SK-N-SH treated with all-trans-retinoic acid at 6 μM for 48 hours (cell line): ENCODE measurements at regions not wholly inside any gene's neighbourhood (a gene's known extent, or its start where the extent isn't known, plus 50 kb on each side); places are given as distances from the start of the nearest gene placed in this dataset.

Experiments
- ATAC-seq: fragments of 200-7000 bp; cut with Tn5 transposase; 3 replicates; pipeline ENCODE4 v1.9.1; 2020; ENCODE audit warnings: mild to moderate bottlenecking, moderate library complexity
- BACH2 ChIP-seq: fragments of 250-450 bp; sonication (Bioruptor Pico); IDR thresholded peaks from 2 replicates; pipeline ENCODE4 v1.9.0; 2021; ENCODE audit warnings: mild to moderate bottlenecking, borderline replicate concordance
- CSDC2 ChIP-seq: fragments of 250-450 bp; sonication (Bioruptor Pico); IDR thresholded peaks from 2 replicates; pipeline ENCODE4 v1.5.0; 2020; ENCODE audit warnings: mild to moderate bottlenecking, moderate library complexity
- ESRRG ChIP-seq: fragments of 250-450 bp; sonication (Bioruptor Pico); IDR thresholded peaks from 2 replicates; pipeline ENCODE4 v1.6.1; 2021; ENCODE audit warnings: mild to moderate bottlenecking
- GLIS3 ChIP-seq: fragments of 250-450 bp; sonication (Bioruptor Pico); IDR thresholded peaks from 2 replicates; pipeline ENCODE4 v1.5.0; 2020; ENCODE audit warnings: mild to moderate bottlenecking, moderate library complexity
- ISL1 ChIP-seq: fragments of 250-450 bp; sonication (Bioruptor Pico); IDR thresholded peaks from 2 replicates; pipeline ENCODE4 v2.1.2; 2022; ENCODE audit warnings: mild to moderate bottlenecking, moderate library complexity
- POU6F1 ChIP-seq: fragments of 250-450 bp; sonication (Bioruptor Pico); IDR thresholded peaks from 2 replicates; pipeline ENCODE4 v1.8.0; 2021; ENCODE audit warnings: low read depth, mild to moderate bottlenecking, moderate library complexity, borderline replicate concordance
- PPARA ChIP-seq: fragments of 250-450 bp; sonication (Bioruptor Pico); IDR thresholded peaks from 2 replicates; pipeline ENCODE4 v1.5.0; 2020; ENCODE audit warnings: mild to moderate bottlenecking, borderline replicate concordance
- SNAI2 ChIP-seq: fragments of 250-450 bp; sonication (Bioruptor Pico); IDR thresholded peaks from 2 replicates; pipeline ENCODE4 v1.5.0; 2020; ENCODE audit warnings: mild to moderate bottlenecking, moderate library complexity
- TCF4 ChIP-seq: fragments of 250-450 bp; sonication (Bioruptor Pico); IDR thresholded peaks from 2 replicates; pipeline ENCODE4 v1.8.0; 2021; ENCODE audit warnings: mild to moderate bottlenecking, moderate library complexity, borderline replicate concordance
- TOX ChIP-seq: fragments of 250-450 bp; sonication (Bioruptor Pico); IDR thresholded peaks from 2 replicates; pipeline ENCODE4 v1.8.0; 2021; ENCODE audit warnings: mild to moderate bottlenecking, moderate library complexity, borderline replicate concordance
- ZC3H10 ChIP-seq: fragments of 250-450 bp; sonication (Bioruptor Pico); IDR thresholded peaks from 2 replicates; pipeline ENCODE4 v1.5.1; 2021; ENCODE audit warnings: mild to moderate bottlenecking, moderate library complexity
- ZFP3 ChIP-seq: fragments of 250-450 bp; sonication (Bioruptor Pico); IDR thresholded peaks from 2 replicates; pipeline ENCODE4 v1.5.0; 2020; ENCODE audit warnings: mild to moderate bottlenecking, moderate library complexity
- ZFP30 ChIP-seq: fragments of 450-650 bp; formaldehyde crosslinking; IDR thresholded peaks from 2 replicates; pipeline ENCODE4 v1.5.0; 2022; ENCODE audit warnings: mild to moderate bottlenecking, moderate library complexity
- ZNF565 ChIP-seq: fragments of 450-650 bp; formaldehyde crosslinking; conservative IDR thresholded peaks from 2 replicates; pipeline ENCODE4 v1.5.0; 2020; ENCODE audit warnings: low read depth, mild to moderate bottlenecking, moderate library complexity
- ZNF70 ChIP-seq: fragments of 450-650 bp; formaldehyde crosslinking; IDR thresholded peaks from 2 replicates; pipeline ENCODE4 v1.5.0; 2020; ENCODE audit warnings: mild to moderate bottlenecking, moderate library complexity
- ZNF8 ChIP-seq: fragments of 450-650 bp; formaldehyde crosslinking; IDR thresholded peaks from 2 replicates; pipeline ENCODE4 v1.5.0; 2020; ENCODE audit warnings: mild to moderate bottlenecking, moderate library complexity
- TF ChIP-seq, protein P1 (sequence below): fragments of 250-450 bp; sonication (Bioruptor Pico); IDR thresholded peaks from 2 replicates; pipeline ENCODE4 v1.5.0; 2020; ENCODE audit warnings: mild to moderate bottlenecking, moderate library complexity
- TF ChIP-seq, protein P2 (sequence below): fragments of 250-450 bp; sonication (Bioruptor Pico); IDR thresholded peaks from 2 replicates; pipeline ENCODE4 v1.8.0; 2020; ENCODE audit warnings: mild to moderate bottlenecking, moderate library complexity, borderline replicate concordance
- TF ChIP-seq, protein P3 (sequence below): fragments of 250-450 bp; sonication (Bioruptor Pico); IDR thresholded peaks from 2 replicates; pipeline ENCODE4 v1.5.1; 2021; ENCODE audit warnings: mild to moderate bottlenecking, moderate library complexity
- TF ChIP-seq, protein P4 (sequence below): fragments of 250-450 bp; sonication (Bioruptor Pico); IDR thresholded peaks from 2 replicates; pipeline ENCODE4 v1.5.1; 2020; ENCODE audit warnings: low read depth, mild to moderate bottlenecking, moderate library complexity

- no peak for ATAC-seq
Measured at GRCh38 chr19:28949027-28949426, 263.9 kb downstream of the UQCRFS1 start.

GRCh38 chr19:28948566-28948965 lies 264.4 kb downstream of the UQCRFS1 start:
- ATAC-seq = no peak
- TF ChIP-seq TCF4 (CRISPR knock-in tag) (no peak), SNAI2 (no peak), PPARA (CRISPR knock-in tag) (no peak), POU6F1 (no peak), CSDC2 (no peak), ISL1 (CRISPR knock-in tag) (no peak), BACH2 (CRISPR knock-in tag) (no peak), ZNF8 (CRISPR knock-in tag) (no peak), ESRRG (CRISPR knock-in tag) (no peak), GLIS3 (no peak), ZNF70 (CRISPR knock-in tag) (no peak), TOX (CRISPR knock-in tag) (no peak)
- TF ChIP-seq, protein P1, sequence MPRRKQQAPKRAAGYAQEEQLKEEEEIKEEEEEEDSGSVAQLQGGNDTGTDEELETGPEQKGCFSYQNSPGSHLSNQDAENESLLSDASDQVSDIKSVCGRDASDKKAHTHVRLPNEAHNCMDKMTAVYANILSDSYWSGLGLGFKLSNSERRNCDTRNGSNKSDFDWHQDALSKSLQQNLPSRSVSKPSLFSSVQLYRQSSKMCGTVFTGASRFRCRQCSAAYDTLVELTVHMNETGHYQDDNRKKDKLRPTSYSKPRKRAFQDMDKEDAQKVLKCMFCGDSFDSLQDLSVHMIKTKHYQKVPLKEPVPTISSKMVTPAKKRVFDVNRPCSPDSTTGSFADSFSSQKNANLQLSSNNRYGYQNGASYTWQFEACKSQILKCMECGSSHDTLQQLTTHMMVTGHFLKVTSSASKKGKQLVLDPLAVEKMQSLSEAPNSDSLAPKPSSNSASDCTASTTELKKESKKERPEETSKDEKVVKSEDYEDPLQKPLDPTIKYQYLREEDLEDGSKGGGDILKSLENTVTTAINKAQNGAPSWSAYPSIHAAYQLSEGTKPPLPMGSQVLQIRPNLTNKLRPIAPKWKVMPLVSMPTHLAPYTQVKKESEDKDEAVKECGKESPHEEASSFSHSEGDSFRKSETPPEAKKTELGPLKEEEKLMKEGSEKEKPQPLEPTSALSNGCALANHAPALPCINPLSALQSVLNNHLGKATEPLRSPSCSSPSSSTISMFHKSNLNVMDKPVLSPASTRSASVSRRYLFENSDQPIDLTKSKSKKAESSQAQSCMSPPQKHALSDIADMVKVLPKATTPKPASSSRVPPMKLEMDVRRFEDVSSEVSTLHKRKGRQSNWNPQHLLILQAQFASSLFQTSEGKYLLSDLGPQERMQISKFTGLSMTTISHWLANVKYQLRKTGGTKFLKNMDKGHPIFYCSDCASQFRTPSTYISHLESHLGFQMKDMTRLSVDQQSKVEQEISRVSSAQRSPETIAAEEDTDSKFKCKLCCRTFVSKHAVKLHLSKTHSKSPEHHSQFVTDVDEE (CRISPR knock-in tag) = no peak
- TF ChIP-seq, protein P2, sequence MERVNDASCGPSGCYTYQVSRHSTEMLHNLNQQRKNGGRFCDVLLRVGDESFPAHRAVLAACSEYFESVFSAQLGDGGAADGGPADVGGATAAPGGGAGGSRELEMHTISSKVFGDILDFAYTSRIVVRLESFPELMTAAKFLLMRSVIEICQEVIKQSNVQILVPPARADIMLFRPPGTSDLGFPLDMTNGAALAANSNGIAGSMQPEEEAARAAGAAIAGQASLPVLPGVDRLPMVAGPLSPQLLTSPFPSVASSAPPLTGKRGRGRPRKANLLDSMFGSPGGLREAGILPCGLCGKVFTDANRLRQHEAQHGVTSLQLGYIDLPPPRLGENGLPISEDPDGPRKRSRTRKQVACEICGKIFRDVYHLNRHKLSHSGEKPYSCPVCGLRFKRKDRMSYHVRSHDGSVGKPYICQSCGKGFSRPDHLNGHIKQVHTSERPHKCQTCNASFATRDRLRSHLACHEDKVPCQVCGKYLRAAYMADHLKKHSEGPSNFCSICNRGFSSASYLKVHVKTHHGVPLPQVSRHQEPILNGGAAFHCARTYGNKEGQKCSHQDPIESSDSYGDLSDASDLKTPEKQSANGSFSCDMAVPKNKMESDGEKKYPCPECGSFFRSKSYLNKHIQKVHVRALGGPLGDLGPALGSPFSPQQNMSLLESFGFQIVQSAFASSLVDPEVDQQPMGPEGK = no peak
- TF ChIP-seq, all 23 proteins: peak for 0

More at GRCh38 chr19:28949027-28949426, 263.9 kb downstream of the UQCRFS1 start:
- TF ChIP-seq ZFP3 = no peak
- no peak for TF ChIP-seq ZFP30
- TF ChIP-seq, protein P1 (CRISPR knock-in tag) = no peak
- no peak for TF ChIP-seq ZNF8 (CRISPR knock-in tag)
- no peak for TF ChIP-seq TCF4 (CRISPR knock-in tag)
- TF ChIP-seq, protein P3, sequence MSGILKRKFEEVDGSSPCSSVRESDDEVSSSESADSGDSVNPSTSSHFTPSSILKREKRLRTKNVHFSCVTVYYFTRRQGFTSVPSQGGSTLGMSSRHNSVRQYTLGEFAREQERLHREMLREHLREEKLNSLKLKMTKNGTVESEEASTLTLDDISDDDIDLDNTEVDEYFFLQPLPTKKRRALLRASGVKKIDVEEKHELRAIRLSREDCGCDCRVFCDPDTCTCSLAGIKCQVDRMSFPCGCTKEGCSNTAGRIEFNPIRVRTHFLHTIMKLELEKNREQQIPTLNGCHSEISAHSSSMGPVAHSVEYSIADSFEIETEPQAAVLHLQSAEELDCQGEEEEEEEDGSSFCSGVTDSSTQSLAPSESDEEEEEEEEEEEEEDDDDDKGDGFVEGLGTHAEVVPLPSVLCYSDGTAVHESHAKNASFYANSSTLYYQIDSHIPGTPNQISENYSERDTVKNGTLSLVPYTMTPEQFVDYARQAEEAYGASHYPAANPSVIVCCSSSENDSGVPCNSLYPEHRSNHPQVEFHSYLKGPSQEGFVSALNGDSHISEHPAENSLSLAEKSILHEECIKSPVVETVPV (CRISPR knock-in tag) = no peak
- no peak for TF ChIP-seq BACH2 (CRISPR knock-in tag)
- TF ChIP-seq SNAI2 = no peak
- no peak for TF ChIP-seq ZC3H10 (CRISPR knock-in tag)
- TF ChIP-seq ESRRG (CRISPR knock-in tag) = no peak
- TF ChIP-seq ISL1 (CRISPR knock-in tag) = no peak

DNA sequence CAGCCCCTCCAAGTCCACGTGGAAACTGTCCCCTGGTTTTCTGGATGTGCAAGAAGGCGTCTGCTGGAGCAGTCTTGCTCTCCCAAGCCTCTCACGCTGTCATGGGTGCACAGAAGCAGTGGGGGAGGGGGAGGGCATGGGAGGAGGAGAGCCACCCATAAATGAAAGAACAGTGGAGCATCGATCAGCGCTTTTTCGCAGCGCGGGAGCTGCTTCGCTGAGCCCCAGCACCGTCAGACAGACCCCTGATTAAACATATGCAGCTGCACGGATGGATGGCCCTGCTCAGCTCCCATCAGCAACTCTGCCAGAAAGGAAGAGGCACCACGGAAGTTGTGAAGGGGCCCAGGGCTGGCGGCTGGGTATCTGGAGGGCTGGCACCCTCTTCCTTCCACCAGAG lies 264.9 kb downstream of the UQCRFS1 start:
- TF ChIP-seq, protein P2 = no peak
- no peak for TF ChIP-seq ISL1 (CRISPR knock-in tag)
- no peak for TF ChIP-seq POU6F1
- TF ChIP-seq BACH2 (CRISPR knock-in tag) = no peak
- no peak for TF ChIP-seq ZNF565 (CRISPR knock-in tag)
- TF ChIP-seq ZC3H10 (CRISPR knock-in tag) = no peak
- no peak for TF ChIP-seq ESRRG (CRISPR knock-in tag)
- no peak for TF ChIP-seq GLIS3
- TF ChIP-seq, protein P4, sequence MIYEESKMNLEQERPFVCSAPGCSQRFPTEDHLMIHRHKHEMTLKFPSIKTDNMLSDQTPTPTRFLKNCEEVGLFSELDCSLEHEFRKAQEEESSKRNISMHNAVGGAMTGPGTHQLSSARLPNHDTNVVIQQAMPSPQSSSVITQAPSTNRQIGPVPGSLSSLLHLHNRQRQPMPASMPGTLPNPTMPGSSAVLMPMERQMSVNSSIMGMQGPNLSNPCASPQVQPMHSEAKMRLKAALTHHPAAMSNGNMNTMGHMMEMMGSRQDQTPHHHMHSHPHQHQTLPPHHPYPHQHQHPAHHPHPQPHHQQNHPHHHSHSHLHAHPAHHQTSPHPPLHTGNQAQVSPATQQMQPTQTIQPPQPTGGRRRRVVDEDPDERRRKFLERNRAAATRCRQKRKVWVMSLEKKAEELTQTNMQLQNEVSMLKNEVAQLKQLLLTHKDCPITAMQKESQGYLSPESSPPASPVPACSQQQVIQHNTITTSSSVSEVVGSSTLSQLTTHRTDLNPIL (CRISPR knock-in tag) = no peak
- TF ChIP-seq TCF4 (CRISPR knock-in tag) = no peak

More for the DNA sequence above, 264.9 kb downstream of the UQCRFS1 start:
- ATAC-seq = no peak
